Endothelial cell of umbilical vein (primary cell): ENCODE measurements at regions not wholly inside any gene's neighbourhood (a gene's known extent, or its start where the extent isn't known, plus 50 kb on each side); places are given as distances from the start of the nearest gene placed in this dataset.

Experiments used
- CTCF ChIP-seq, 2 donors: IDR thresholded peaks; 1 replicate in 1 of 2; 2 replicates in 1 of 2; pipeline ENCODE4 v1.5.1; 2011; ENCODE audit warnings: low read length in 2 of 2, mild to moderate bottlenecking in 2 of 2, moderate library complexity in 2 of 2, control low read depth in 1 of 2, inconsistent platforms in 1 of 2, low read depth in 1 of 2; ENCODE audit not compliant: insufficient read depth in 1 of 2; ENCODE audit errors: extremely low read depth in 1 of 2
- EZH2 ChIP-seq: IDR thresholded peaks from 2 replicates; pipeline ENCODE4 v1.6.1; 2012; ENCODE audit warnings: borderline replicate concordance, low read depth, mild to moderate bottlenecking, moderate library complexity, low read length, inconsistent platforms; ENCODE audit not compliant: severe bottlenecking
- FOS ChIP-seq: IDR thresholded peaks from 2 replicates; pipeline ENCODE4 v1.6.1; 2011; ENCODE audit warnings: mild to moderate bottlenecking, low read length, moderate library complexity, borderline replicate concordance; ENCODE audit not compliant: insufficient read depth
- GATA2 ChIP-seq: IDR thresholded peaks from 2 replicates; pipeline ENCODE4 v1.7.0; 2011; ENCODE audit warnings: low read depth, mild to moderate bottlenecking, moderate library complexity, mixed read lengths, low read length; ENCODE audit not compliant: insufficient read length, insufficient read depth
- JUN ChIP-seq: IDR thresholded peaks from 2 replicates; pipeline ENCODE4 v1.6.1; 2011; ENCODE audit warnings: borderline replicate concordance, low read depth; ENCODE audit not compliant: insufficient read length, insufficient read depth
- MAX ChIP-seq: IDR thresholded peaks from 2 replicates; pipeline ENCODE4 v1.6.1; 2011; ENCODE audit not compliant: insufficient read depth, insufficient read length
- POLR2A ChIP-seq: IDR thresholded peaks from 2 replicates; pipeline ENCODE4 v1.6.1; 2012; ENCODE audit warnings: low read depth, mild to moderate bottlenecking, control low read depth, low read length
- POLR2AphosphoS5 ChIP-seq: IDR thresholded peaks from 2 replicates; pipeline ENCODE4 v1.6.1; 2012; ENCODE audit warnings: low read depth, mild to moderate bottlenecking, control low read depth, low read length, moderate library complexity; ENCODE audit not compliant: insufficient read depth

- TF ChIP-seq POLR2AphosphoS5 = no peak
- TF ChIP-seq POLR2A = no peak
- TF ChIP-seq CTCF (IDR thresholded peaks at IDR 0.05; ENCODE audit: extremely low read depth in 1 of 2, insufficient read depth in 1 of 2, low read depth in 1 of 2, low read length in 2 of 2) = no peak
- TF ChIP-seq MAX = no peak
- no peak for TF ChIP-seq EZH2
- TF ChIP-seq GATA2 = no peak
- no peak for TF ChIP-seq JUN
- TF ChIP-seq FOS = no peak
Observed at GRCh38 chr14:49191380-49191779, 394.8 kb downstream of the RPS29 start.
